ENCODE measurements at regions not wholly inside any gene's neighbourhood (a gene's known extent, or its start where the extent isn't known, plus 50 kb on each side); places are given as distances from the start of the nearest gene placed in this dataset.
"Not testable (repeated sequence)": the region's sequence is repeated elsewhere in the genome, so short reads cannot be mapped to it uniquely, and the experiment has no call there.

DNA sequence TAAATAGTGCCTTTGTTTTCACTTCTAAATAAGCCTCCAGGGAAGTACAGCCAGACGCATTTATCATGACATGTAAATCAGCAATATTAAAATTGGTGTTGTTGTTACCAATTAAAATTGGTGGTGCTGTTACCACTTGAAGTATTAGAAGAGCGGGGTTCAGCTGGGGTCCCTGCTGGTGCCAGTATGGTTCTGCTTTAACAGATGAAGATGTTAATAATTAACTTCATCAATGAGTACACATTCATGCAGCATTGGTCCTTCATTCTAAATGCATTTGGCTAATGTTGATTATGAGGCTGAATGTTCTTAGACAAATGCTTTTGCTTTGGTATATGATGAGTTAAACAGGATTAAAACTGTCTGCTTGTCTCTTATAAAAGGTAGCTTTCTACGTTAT, 67.6 kb upstream of the TMC1 start (continued):
- TF ChIP-seq, protein P1, sequence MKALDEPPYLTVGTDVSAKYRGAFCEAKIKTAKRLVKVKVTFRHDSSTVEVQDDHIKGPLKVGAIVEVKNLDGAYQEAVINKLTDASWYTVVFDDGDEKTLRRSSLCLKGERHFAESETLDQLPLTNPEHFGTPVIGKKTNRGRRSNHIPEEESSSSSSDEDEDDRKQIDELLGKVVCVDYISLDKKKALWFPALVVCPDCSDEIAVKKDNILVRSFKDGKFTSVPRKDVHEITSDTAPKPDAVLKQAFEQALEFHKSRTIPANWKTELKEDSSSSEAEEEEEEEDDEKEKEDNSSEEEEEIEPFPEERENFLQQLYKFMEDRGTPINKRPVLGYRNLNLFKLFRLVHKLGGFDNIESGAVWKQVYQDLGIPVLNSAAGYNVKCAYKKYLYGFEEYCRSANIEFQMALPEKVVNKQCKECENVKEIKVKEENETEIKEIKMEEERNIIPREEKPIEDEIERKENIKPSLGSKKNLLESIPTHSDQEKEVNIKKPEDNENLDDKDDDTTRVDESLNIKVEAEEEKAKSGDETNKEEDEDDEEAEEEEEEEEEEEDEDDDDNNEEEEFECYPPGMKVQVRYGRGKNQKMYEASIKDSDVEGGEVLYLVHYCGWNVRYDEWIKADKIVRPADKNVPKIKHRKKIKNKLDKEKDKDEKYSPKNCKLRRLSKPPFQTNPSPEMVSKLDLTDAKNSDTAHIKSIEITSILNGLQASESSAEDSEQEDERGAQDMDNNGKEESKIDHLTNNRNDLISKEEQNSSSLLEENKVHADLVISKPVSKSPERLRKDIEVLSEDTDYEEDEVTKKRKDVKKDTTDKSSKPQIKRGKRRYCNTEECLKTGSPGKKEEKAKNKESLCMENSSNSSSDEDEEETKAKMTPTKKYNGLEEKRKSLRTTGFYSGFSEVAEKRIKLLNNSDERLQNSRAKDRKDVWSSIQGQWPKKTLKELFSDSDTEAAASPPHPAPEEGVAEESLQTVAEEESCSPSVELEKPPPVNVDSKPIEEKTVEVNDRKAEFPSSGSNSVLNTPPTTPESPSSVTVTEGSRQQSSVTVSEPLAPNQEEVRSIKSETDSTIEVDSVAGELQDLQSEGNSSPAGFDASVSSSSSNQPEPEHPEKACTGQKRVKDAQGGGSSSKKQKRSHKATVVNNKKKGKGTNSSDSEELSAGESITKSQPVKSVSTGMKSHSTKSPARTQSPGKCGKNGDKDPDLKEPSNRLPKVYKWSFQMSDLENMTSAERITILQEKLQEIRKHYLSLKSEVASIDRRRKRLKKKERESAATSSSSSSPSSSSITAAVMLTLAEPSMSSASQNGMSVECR (CRISPR knock-in tag; IDR thresholded peaks at IDR 0.05), result no peak
- TF ChIP-seq ZFPM2 (CRISPR knock-in tag; IDR thresholded peaks at IDR 0.05) (no peak), NR4A1 (CRISPR knock-in tag; IDR thresholded peaks at IDR 0.05) (no peak), NR4A1 (tag; IDR thresholded peaks at IDR 0.05) (no peak), BRD9 (IDR thresholded peaks at IDR 0.05; ENCODE audit: low read depth, partially characterized antibody) (no peak)
- TF ChIP-seq, protein P2, sequence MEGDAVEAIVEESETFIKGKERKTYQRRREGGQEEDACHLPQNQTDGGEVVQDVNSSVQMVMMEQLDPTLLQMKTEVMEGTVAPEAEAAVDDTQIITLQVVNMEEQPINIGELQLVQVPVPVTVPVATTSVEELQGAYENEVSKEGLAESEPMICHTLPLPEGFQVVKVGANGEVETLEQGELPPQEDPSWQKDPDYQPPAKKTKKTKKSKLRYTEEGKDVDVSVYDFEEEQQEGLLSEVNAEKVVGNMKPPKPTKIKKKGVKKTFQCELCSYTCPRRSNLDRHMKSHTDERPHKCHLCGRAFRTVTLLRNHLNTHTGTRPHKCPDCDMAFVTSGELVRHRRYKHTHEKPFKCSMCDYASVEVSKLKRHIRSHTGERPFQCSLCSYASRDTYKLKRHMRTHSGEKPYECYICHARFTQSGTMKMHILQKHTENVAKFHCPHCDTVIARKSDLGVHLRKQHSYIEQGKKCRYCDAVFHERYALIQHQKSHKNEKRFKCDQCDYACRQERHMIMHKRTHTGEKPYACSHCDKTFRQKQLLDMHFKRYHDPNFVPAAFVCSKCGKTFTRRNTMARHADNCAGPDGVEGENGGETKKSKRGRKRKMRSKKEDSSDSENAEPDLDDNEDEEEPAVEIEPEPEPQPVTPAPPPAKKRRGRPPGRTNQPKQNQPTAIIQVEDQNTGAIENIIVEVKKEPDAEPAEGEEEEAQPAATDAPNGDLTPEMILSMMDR (IDR thresholded peaks at IDR 0.05 in 2 of 3, conservative IDR thresholded peaks at IDR 0.05 in 1 of 3; ENCODE audit: insufficient read depth in 2 of 3, low read depth in 1 of 3, low read length in 3 of 3), result no peak

DNA sequence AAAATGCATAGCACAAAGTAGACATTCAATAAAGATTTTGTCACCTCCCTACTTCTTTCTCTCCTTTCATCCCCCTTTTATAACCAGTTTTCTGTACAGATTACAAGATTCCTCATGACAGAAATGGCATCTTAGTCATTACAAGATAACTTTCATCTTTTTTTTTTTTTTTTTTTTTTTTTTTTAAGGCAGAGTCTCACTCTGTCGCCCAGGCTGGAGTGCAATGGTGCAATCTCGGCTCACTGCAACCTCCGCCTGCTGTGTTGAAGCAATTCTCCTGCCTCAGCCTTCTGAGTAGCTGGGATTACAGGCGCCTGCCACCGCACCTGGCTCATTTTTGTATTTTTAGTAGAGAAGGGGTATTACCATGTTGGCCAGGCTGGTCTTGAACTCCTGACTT, 75.2 kb upstream of the TMC1 start:
- FAIRE-seq; H3K4me3 ChIP-seq; ATAC-seq; intact Hi-C loops (cut with micrococcal nuclease); DNase-seq (ENCODE audit: extremely low read depth in 1 of 4, low spot score in 3 of 4); H4K20me1 ChIP-seq (replicated peaks; ENCODE audit: control insufficient read depth, insufficient read depth, low read length); CTCF ChIA-PET (ENCODE audit: low intra/inter-chr PET ratio); H2AFZ ChIP-seq (ENCODE audit: low read depth, low read length); H3K27ac ChIP-seq (ENCODE audit: extremely low read depth, low read depth, low read length); H3K79me2 ChIP-seq (ENCODE audit: control insufficient read depth, insufficient read depth, low read length); H3K27me3 ChIP-seq (ENCODE audit: control insufficient read depth in 2 of 2, insufficient read depth in 2 of 2, low read length in 2 of 2); H3K9ac ChIP-seq (ENCODE audit: insufficient read depth in 1 of 2, low read depth in 2 of 2, low read length in 2 of 2); H3K4me2 ChIP-seq (ENCODE audit: insufficient read depth, low read length); H3K4me1 ChIP-seq (replicated peaks in 1 of 2; ENCODE audit: control insufficient read depth in 2 of 2, insufficient read depth in 2 of 2, low read length in 2 of 2); H3K9me3 ChIP-seq (replicated peaks; ENCODE audit: control insufficient read depth, insufficient read depth, low read depth, low read length); BruUV-seq (replicated peaks); H3K36me3 ChIP-seq (ENCODE audit: control insufficient read depth, insufficient read depth, low read length); in situ Hi-C loops (cut with MboI); H3K9me1 ChIP-seq (ENCODE audit: control insufficient read depth, insufficient read depth, low read length): not testable (repeated sequence)
- POLR2A ChIA-PET, result interaction anchor here (0.9 kb wide), 1 partner anchor 269 kb away, joined by 3 read pairs; no protein-coding TSS in a partner anchor
- 0% methylated on average over 4 of the region's 5 CpGs for WGBS (ENCODE audit: insufficient coverage, low coverage, missing lambda C conversion rate)

Measured in K562 (cell line).